Muscle of leg (tissue), 3 donors: ENCODE measurements at regions not wholly inside any gene's neighbourhood (a gene's known extent, or its start where the extent isn't known, plus 50 kb on each side); places are given as distances from the start of the nearest gene placed in this dataset.
A peak's percentile ranks its signal among the peaks of the same experiment; 100 is the strongest.

Experiments used
- DNase-seq: peaks from one replicate; pipeline ENCODE4 v3.0.0; 2013
- H3K27ac ChIP-seq: one replicate; pipeline ENCODE4 v1.5.1; 2013; ENCODE audit warnings: mild to moderate bottlenecking, low read length, control low read depth
- H3K27me3 ChIP-seq: one replicate; pipeline ENCODE4 v1.6.1; 2013; ENCODE audit warnings: low read length; ENCODE audit not compliant: control insufficient read depth, insufficient read depth
- H3K36me3 ChIP-seq: one replicate; pipeline ENCODE4 v1.6.1; 2013; ENCODE audit warnings: low read length; ENCODE audit not compliant: control insufficient read depth, insufficient read depth
- H3K4me1 ChIP-seq: one replicate; pipeline ENCODE4 v1.6.1; 2013; ENCODE audit warnings: low read length; ENCODE audit not compliant: control insufficient read depth, insufficient read depth
- H3K4me3 ChIP-seq: one replicate; pipeline ENCODE4 v1.5.1; 2013; ENCODE audit warnings: low read length, control low read depth
- H3K9me3 ChIP-seq: replicated peaks from 2 replicates; pipeline ENCODE4 v1.6.1; 2013; ENCODE audit warnings: low read depth, low read length; ENCODE audit not compliant: control insufficient read depth
- WGBS: methylation state at CpG from one replicate; pipeline ENCODE4 v1.1.5; 2013; ENCODE audit warnings: missing lambda C conversion rate; ENCODE audit not compliant: insufficient coverage; 5-methylcytosine and 5-hydroxymethylcytosine counted together

DNA sequence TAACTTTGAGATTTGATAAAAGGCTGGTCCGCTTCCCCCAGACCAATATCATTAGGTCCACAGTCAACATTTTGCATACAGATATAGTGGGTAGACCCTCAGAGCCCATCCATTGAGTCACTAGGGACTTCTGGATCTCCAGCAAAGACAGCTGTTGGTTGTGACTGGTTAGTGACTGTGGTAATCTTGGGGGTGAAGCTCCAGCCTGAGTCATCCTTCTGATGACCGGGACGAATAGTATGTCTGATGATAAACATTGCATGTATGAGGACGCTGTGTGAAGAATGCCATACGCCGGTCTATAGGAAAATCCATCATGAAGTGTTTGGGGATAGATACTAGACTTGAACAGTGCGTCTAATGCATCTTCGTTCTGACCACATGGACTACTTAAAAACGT, 307.0 kb downstream of the UQCRFS1 start:
- Histone ChIP-seq H3K27me3 (no peaks in the 10 kb centered on the region), H3K36me3 (no peaks in the 10 kb centered on the region), H3K4me3 (no peak overlapping the region), H3K9me3 (no peaks in the 10 kb centered on the region), H3K27ac (no peak overlapping the region), H3K4me1 (no peaks in the 10 kb centered on the region)
- DNase-seq, result no peak
- 82% methylated on average over 7 of the region's 9 CpGs for WGBS

DNA sequence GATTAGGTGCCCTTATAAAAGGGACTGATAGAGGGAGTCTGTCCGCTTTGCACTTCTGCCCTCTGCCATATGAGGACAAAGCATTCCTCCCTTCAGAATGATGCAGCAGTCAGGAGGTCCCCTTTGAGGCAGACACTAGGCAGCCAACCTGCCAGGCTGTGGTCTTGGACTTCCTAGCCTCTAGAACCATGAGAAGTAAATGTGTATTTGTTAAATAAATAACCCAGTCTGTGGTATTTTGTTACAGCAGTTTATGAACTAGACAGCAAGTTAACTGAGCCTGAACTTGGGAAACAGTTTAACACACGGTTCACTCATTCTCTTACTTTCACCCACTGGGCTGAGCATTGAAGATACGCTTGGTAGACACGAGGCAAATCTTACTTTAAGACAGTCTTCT, 313.2 kb downstream of the UQCRFS1 start:
- H3K4me3 ChIP-seq, result no peak overlapping the region
- no peaks in the 10 kb centered on the region for H3K9me3 ChIP-seq
- WGBS, result 61% methylated on average over 3 of the region's 4 CpGs
- no peaks in the 10 kb centered on the region for H3K27me3 ChIP-seq
- no peak overlapping the region for H3K27ac ChIP-seq
- no peak for DNase-seq
- H3K4me1 ChIP-seq, result no peaks in the 10 kb centered on the region
- no peaks in the 10 kb centered on the region for H3K36me3 ChIP-seq

DNA sequence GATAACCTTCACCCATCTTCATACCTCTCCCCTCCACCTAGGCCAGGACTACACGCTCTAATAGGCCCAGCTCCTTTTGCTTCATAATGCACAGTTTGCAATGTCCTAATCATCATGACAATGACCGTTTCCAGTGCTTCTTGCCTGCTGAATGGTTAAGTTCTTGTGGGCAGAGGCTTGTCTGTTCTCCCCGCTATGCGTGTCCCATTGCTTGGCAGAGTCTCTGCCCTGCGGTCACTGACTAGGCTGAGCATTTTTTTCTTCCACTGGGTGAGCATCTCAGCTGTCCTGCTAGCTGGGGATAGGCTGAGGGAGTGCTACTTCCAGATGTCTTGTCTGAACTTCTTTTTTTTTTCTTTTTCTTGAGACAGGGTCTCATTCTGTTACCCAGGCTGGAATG, 314.7 kb downstream of the UQCRFS1 start:
- no peaks in the 10 kb centered on the region for H3K9me3 ChIP-seq
- 90% methylated on average over 2 of the region's 5 CpGs for WGBS
- no peaks in the 10 kb centered on the region for H3K4me1 ChIP-seq
- no peak overlapping the region for H3K27ac ChIP-seq
- no peaks in the 10 kb centered on the region for H3K27me3 ChIP-seq
- no peak for DNase-seq
- H3K4me3 ChIP-seq, result no peak overlapping the region
- H3K36me3 ChIP-seq, result no peaks in the 10 kb centered on the region

DNA sequence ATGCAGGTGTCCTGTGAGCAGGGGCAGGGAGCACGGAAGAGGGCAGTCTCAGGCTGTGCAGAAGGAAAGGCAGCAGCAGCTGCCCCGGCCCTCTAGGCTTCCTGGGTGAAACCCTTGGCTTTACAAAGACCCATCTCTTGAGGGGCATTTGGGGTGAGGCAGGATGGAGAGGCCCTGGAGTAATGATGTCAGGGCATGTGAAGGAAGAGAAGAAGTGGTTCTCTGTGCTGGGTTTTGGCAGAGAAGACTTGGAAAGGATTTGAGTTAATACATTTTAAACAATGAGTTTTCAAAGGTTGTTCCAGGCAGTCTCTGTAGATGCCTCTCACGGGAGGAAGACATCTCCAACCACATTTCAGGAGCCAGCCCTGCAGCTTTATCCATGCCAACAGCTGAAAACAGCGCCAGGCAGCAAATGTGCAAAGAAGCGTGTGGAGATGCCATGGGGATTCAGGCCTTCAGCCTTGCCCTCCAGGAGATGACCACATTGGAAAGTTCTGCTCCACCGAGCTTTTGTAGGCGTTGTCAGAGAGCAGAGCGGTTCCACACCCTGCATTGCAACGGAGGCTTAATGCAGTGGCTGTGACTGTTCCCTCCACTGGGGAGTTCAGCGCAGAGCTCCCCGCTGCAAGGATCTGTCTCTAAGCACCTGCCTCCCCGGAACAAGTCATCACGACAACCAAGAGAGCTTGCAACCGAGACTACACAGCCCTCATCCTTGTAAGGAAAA, 322.8 kb downstream of the UQCRFS1 start:
- no peaks in the 10 kb centered on the region for H3K9me3 ChIP-seq
- H3K4me1 ChIP-seq, result peaks cover 3% of the 10 kb centered on the region
- no peak overlapping the region for H3K4me3 ChIP-seq
- H3K27me3 ChIP-seq, result peaks cover 15% of the 10 kb centered on the region
- WGBS, result 43% methylated on average over 11 of the region's 14 CpGs
- no peak overlapping the region for H3K27ac ChIP-seq
- DNase-seq, result no peak
- no peaks in the 10 kb centered on the region for H3K36me3 ChIP-seq

DNA sequence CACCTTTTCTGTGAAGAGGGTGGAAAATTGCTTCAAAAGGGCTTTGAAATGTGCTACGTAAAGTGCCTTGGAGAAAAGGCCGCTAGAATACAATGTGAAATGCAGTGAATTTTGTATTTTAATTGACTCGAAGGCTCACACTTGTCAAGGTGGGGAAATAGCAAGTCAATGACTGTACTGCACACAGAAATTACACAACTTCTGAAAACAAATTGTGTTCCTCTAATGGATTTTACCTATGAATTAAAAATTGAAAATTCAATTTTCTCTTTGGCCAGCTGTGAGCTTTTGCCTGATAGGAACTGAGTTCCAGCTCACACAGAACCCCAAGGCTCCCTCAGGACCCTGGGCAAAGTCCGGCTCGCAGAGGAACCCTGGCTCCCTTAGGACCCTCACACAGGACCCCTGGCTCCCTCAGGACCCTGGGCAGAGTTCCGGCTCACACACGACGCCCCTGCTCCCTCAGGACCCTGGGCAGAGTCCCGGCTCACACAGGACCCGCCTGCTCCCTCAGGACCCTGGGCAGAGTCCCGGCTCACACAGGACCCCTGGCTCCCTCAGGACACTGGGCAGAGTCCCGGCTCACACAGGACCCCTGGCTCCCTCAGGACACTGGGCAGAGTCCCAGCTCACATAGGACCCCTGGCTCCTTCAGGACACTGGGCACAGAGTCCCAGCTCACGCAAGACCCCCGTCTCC, 324.9 kb downstream of the UQCRFS1 start:
- WGBS, result 64% methylated on average over 10 of the region's 14 CpGs
- Histone ChIP-seq H3K27me3 (peaks cover 19% of the 10 kb centered on the region), H3K9me3 (no peaks in the 10 kb centered on the region), H3K36me3 (no peaks in the 10 kb centered on the region), H3K4me1 (peaks cover 8% of the 10 kb centered on the region), H3K27ac (no peak overlapping the region), H3K4me3 (no peak overlapping the region)
- no peak for DNase-seq

DNA sequence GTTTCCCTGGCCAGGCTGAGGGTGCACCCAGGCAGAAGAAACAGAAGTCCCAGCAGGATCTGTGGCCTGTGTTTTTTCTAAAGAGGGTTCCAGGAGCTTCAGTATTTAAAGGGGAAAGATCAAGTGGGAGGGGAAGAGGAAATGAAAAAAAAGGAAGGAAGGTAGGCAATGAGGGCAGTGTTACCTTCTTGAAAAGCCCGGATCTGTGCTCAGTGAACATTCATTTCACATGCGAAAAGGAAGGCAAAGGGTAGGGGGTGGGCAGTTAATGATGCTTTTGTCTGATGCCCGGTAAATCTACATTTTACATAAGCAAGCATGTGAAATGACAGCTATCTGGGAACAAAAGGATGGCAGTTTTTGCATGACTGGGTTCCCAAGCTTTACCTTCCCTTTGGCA, 326.2 kb downstream of the UQCRFS1 start:
- H3K27ac ChIP-seq, result no peak overlapping the region
- DNase-seq, result no peak
- H3K27me3 ChIP-seq, result peaks cover 19% of the 10 kb centered on the region
- WGBS, result 0% methylated on average over 1 of the region's 3 CpGs
- peaks cover 11% of the 10 kb centered on the region for H3K4me1 ChIP-seq
- H3K36me3 ChIP-seq, result no peaks in the 10 kb centered on the region
- H3K4me3 ChIP-seq, result no peak overlapping the region
- no peaks in the 10 kb centered on the region for H3K9me3 ChIP-seq

DNA sequence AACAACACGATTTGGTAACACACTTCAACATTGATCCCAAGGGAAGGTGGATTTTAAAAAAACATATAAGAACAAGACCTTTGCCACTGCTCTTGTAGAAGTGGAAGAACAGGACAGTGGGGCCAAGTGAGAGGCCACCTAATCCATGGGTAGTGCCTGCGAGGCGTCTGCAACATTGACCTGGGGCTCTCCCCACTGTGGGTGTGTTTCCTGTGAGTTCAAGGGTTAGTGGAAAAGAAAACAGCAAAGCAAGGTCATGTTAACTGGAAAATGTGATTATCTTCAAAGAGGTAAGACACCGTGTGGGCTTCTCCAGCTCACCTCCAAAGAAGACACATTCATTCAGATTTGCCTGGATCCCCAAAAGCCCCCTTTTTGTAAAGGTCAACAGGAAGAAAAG, 327.0 kb downstream of the UQCRFS1 start:
- H3K4me3 ChIP-seq, result no peak overlapping the region
- no peaks in the 10 kb centered on the region for H3K36me3 ChIP-seq
- WGBS, result no CpG with 5 or more reads among the region's 4 CpGs
- no peak overlapping the region for H3K27ac ChIP-seq
- no peaks in the 10 kb centered on the region for H3K9me3 ChIP-seq
- H3K27me3 ChIP-seq, result peaks cover 17% of the 10 kb centered on the region
- H3K4me1 ChIP-seq, result peaks cover 11% of the 10 kb centered on the region
- no peak for DNase-seq

DNA sequence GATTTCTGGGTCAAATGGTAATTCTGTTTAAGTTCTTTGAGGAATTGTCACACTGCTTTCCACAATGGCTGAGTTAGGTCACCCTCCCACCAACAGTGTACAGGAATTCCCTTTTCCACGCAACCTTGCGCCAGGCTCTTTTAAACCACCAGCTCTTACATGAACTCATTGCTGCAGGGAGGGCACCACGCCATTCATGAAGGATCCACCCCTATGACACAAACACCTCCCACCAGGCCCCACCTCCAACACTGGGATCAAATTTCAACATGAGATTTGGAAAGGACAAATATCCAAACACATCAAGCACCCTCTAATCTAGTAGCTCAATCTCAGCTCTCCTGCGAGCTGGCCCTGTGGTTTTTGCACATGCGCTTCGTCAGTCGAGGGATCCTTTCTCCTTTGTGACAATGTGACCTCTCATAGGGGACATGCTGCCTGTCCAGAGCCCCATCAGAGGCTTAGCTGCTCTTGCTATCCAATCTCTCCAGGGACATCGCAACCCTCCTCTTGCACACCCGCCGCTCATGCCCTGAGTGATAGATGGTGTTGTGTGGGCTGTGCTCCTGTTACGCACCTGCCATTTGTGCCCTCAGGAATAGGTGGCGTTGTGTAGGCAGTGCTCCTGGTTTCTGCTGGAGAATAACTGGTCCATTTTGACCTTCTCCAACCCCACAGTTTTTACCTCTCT, 328.0 kb downstream of the UQCRFS1 start:
- peaks cover 14% of the 10 kb centered on the region for H3K27me3 ChIP-seq

DNA sequence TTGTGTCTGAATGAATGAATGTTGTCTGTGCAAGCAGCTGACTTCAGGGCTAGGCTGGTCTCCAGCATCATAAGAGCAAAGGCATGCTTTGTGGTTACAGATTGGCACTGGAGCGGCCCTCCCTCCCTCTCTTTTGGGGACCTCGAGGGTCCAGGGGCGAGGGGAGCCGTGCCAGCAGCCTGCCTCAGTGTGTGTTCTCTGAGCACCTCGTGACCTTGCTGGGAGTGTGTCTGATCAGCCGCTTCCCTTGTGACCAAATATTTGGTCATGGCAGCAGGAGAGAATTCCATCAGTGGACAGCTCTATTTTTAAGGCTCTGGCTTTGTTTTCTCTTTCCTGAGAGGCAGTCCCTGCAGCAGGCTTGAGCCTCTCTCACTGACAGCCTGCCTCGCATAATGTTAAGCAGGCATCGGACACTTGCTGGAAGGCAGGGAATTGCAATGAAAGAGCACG, 329.7 kb downstream of the UQCRFS1 start:
- peaks cover 8% of the 10 kb centered on the region for H3K4me1 ChIP-seq
- peak; percentile 22 for DNase-seq
- H3K27ac ChIP-seq, result no peak overlapping the region
- H3K9me3 ChIP-seq, result no peaks in the 10 kb centered on the region
- 26% methylated on average over 6 of the region's 9 CpGs for WGBS
- no peak overlapping the region for H3K4me3 ChIP-seq
- no peaks in the 10 kb centered on the region for H3K36me3 ChIP-seq
- peaks cover 6% of the 10 kb centered on the region for H3K27me3 ChIP-seq

More for the DNA sequence above, 328.0 kb downstream of the UQCRFS1 start:
- H3K36me3 ChIP-seq, result no peaks in the 10 kb centered on the region
- no peak overlapping the region for H3K27ac ChIP-seq
- H3K9me3 ChIP-seq, result no peaks in the 10 kb centered on the region
- peaks cover 8% of the 10 kb centered on the region for H3K4me1 ChIP-seq
- WGBS, result 73% methylated on average over 5 of the region's 12 CpGs
- DNase-seq, result no peak
- no peak overlapping the region for H3K4me3 ChIP-seq

DNA sequence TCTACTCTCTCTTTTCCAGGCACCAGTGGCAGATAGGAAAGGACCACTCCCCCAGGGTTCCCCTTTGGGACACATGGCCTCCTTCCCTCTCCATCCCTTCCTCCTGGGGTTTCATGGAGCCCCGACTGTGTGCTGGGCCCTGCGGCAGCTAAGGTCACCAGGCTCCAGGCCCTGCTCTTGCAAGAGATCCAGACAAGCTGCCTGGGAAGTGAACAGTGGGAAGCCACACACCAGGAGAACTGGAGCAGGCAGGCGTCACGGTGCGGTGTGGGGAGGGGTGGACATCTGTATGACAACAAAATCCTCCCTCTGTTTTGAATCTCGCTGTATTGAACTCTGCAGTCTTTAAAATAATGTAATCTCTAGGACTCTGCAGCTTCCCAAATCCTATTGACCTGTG, 330.1 kb downstream of the UQCRFS1 start:
- Histone ChIP-seq H3K9me3 (no peaks in the 10 kb centered on the region), H3K27me3 (peaks cover 3% of the 10 kb centered on the region), H3K27ac (no peak overlapping the region), H3K36me3 (no peaks in the 10 kb centered on the region), H3K4me1 (peaks cover 8% of the 10 kb centered on the region), H3K4me3 (no peak overlapping the region)
- no peak for DNase-seq
- WGBS, result 100% methylated on average over 1 of the region's 6 CpGs
